ENCODE measurements at regions not wholly inside any gene's neighbourhood (a gene's known extent, or its start where the extent isn't known, plus 50 kb on each side); places are given as distances from the start of the nearest gene placed in this dataset.
"Not testable (repeated sequence)": the region's sequence is repeated elsewhere in the genome, so short reads cannot be mapped to it uniquely, and the experiment has no call there.

DNA sequence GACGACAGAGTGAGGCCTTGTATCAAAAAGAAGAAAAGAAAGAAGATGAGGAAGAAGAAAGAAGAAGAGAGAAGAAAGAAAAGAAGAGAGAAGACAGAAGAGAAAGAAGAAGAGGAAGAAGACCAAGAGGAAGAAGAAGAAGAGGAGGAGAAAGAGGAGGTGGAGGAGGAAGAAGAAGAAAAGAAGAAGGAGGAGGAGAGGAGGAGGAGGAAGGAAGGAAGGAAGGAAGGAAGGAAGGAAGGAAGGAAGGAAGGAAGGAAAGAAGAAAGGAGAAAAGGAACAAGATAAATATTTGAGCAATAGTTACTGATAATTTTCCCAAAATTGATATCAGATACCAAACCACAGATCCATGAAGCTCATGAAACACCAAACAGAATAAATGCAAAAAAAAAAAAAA lies 169.7 kb upstream of the TMEM45B start:
- Histone ChIP-seq H3K36me3 (replicated peaks; ENCODE audit: insufficient read depth, low read depth) (no peaks in the 10 kb centered on the region), H3K27me3 (no peaks in the 10 kb centered on the region), H3K4me3 (no peak overlapping the region), H4K20me1 (ENCODE audit: insufficient read depth, poor library complexity, severe bottlenecking) (no peaks in the 10 kb centered on the region), H2AFZ (no peak overlapping the region), H3K4me2 (no peak overlapping the region), H3K9me2 (replicated peaks; ENCODE audit: insufficient read depth) (no peaks in the 10 kb centered on the region), H3K79me2 (no peaks in the 10 kb centered on the region), H3K9me3 (ENCODE audit: low read depth) (no peaks in the 10 kb centered on the region), H3K4me1 (ENCODE audit: insufficient read depth) (no peaks in the 10 kb centered on the region), H3K27ac (no peak overlapping the region)
- DNase-seq (ENCODE audit: low spot score): no peak
- 84% methylated on average over 1 of the region's 1 CpG for WGBS (ENCODE audit: low lambda C conversion rate, missing lambda C conversion rate)
- TF ChIP-seq EZH2phosphoT487 (IDR thresholded peaks at IDR 0.05; ENCODE audit: low read depth, severe bottlenecking, unreplicated experiment) (no peak), EZH2 (IDR thresholded peaks at IDR 0.05; ENCODE audit: borderline replicate concordance) (no peak)
- TF ChIP-seq, protein P1, sequence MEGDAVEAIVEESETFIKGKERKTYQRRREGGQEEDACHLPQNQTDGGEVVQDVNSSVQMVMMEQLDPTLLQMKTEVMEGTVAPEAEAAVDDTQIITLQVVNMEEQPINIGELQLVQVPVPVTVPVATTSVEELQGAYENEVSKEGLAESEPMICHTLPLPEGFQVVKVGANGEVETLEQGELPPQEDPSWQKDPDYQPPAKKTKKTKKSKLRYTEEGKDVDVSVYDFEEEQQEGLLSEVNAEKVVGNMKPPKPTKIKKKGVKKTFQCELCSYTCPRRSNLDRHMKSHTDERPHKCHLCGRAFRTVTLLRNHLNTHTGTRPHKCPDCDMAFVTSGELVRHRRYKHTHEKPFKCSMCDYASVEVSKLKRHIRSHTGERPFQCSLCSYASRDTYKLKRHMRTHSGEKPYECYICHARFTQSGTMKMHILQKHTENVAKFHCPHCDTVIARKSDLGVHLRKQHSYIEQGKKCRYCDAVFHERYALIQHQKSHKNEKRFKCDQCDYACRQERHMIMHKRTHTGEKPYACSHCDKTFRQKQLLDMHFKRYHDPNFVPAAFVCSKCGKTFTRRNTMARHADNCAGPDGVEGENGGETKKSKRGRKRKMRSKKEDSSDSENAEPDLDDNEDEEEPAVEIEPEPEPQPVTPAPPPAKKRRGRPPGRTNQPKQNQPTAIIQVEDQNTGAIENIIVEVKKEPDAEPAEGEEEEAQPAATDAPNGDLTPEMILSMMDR (IDR thresholded peaks at IDR 0.05; ENCODE audit: poor library complexity): no peak

DNA sequence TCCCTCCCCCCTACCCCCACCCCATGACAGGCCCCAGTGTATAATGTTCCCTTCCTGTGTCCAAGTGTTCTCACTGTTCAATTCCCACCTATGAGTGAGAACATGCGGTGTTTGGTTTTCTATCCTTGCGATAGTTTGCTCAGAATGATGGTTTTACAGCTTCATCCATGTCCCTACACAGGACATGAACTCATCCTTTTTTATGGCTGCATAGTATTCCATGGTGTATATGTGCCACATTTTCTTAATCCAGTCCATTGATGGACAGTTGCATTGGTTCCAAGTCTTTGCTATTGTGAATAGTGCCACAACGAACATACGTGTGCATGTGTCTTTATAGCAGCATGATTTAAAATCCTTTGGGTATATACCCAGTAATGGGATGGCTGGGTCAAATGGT lies 165.6 kb upstream of the TMEM45B start:
- H4K20me1 ChIP-seq (ENCODE audit: insufficient read depth, poor library complexity, severe bottlenecking); H3K9me2 ChIP-seq (replicated peaks; ENCODE audit: insufficient read depth); H3K4me2 ChIP-seq; H3K4me1 ChIP-seq (ENCODE audit: insufficient read depth); H3K36me3 ChIP-seq (replicated peaks; ENCODE audit: insufficient read depth, low read depth); H3K4me3 ChIP-seq; DNase-seq (ENCODE audit: low spot score); H3K9me3 ChIP-seq (ENCODE audit: low read depth); H3K27ac ChIP-seq; H3K79me2 ChIP-seq; H3K27me3 ChIP-seq; H2AFZ ChIP-seq: not testable (repeated sequence)
- 97% methylated on average over 4 of the region's 4 CpGs for WGBS (ENCODE audit: low lambda C conversion rate, missing lambda C conversion rate)

DNA sequence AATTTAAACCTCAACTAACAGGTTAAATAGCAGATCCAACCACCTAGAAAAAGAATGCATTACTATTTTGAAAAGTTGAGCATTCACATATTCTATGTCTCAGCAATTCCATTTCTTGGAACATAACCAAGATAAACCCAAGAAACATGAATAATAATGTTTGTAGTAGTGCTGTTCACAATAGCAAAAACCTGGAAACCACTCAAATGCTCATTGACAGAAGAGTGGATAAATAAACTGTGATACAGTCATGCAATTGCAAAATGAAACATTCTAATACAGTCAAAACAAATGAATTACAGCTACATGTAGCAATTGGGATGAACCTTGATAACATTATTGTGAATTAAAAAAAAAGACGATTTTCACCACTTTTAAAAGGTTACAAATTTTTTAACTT lies 162.8 kb upstream of the TMEM45B start:
- DNase-seq (ENCODE audit: low spot score): no peak
- no peak overlapping the region for H3K4me3 ChIP-seq
- peaks cover 9% of the 10 kb centered on the region for H3K9me3 ChIP-seq (ENCODE audit: low read depth)
- H2AFZ ChIP-seq: no peak overlapping the region
- H3K79me2 ChIP-seq: no peaks in the 10 kb centered on the region
- no peaks in the 10 kb centered on the region for H4K20me1 ChIP-seq (ENCODE audit: insufficient read depth, poor library complexity, severe bottlenecking)
- TF ChIP-seq EZH2 (IDR thresholded peaks at IDR 0.05; ENCODE audit: borderline replicate concordance): no peak
- TF ChIP-seq EZH2phosphoT487 (IDR thresholded peaks at IDR 0.05; ENCODE audit: low read depth, severe bottlenecking, unreplicated experiment): no peak
- TF ChIP-seq, protein P1 (IDR thresholded peaks at IDR 0.05; ENCODE audit: poor library complexity): no peak
- H3K9me2 ChIP-seq (replicated peaks; ENCODE audit: insufficient read depth): no peaks in the 10 kb centered on the region
- no peak overlapping the region for H3K27ac ChIP-seq
- H3K4me1 ChIP-seq (ENCODE audit: insufficient read depth): no peaks in the 10 kb centered on the region
- H3K4me2 ChIP-seq: no peak overlapping the region
- no peaks in the 10 kb centered on the region for H3K27me3 ChIP-seq
- H3K36me3 ChIP-seq (replicated peaks; ENCODE audit: insufficient read depth, low read depth): no peaks in the 10 kb centered on the region
- 87% methylated on average over 1 of the region's 1 CpG for WGBS (ENCODE audit: low lambda C conversion rate, missing lambda C conversion rate)

DNA sequence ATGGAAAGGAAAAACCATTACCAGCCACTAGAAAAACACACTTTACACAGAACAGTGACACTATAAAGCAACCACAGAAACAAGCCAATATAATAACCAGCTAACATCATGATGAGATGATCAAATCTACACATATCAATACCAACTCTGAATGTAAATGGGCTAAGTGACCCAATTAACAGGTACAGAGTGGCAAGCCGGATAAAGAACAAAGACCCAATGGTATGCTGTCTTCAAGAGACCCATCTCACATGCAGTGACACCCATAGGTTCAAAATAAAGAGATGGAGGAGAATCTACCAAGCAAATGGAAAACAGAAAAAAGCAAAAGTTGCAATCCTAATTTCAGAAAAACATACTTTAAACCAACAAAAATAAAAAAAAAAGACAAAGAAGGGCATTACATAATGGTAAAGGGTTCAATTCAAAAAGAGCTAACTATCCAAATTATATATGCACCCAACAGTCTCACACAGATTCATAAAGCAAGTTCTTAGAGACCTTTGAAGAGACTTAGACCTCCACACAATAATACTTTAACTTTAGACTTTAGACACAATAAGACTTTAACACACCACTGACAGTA lies 160.3 kb upstream of the TMEM45B start:
- Histone ChIP-seq H3K79me2 (no peaks in the 10 kb centered on the region), H3K9me2 (replicated peaks; ENCODE audit: insufficient read depth) (no peaks in the 10 kb centered on the region), H2AFZ (no peak overlapping the region), H3K36me3 (replicated peaks; ENCODE audit: insufficient read depth, low read depth) (no peaks in the 10 kb centered on the region), H3K9me3 (ENCODE audit: low read depth) (peaks cover 9% of the 10 kb centered on the region), H3K27ac (no peak overlapping the region), H3K4me3 (no peak overlapping the region), H4K20me1 (ENCODE audit: insufficient read depth, poor library complexity, severe bottlenecking) (no peaks in the 10 kb centered on the region), H3K4me1 (ENCODE audit: insufficient read depth) (no peaks in the 10 kb centered on the region), H3K4me2 (no peak overlapping the region), H3K27me3 (no peaks in the 10 kb centered on the region)
- TF ChIP-seq EZH2phosphoT487 (IDR thresholded peaks at IDR 0.05; ENCODE audit: low read depth, severe bottlenecking, unreplicated experiment) (no peak), EZH2 (IDR thresholded peaks at IDR 0.05; ENCODE audit: borderline replicate concordance) (no peak)
- TF ChIP-seq, protein P1 (IDR thresholded peaks at IDR 0.05; ENCODE audit: poor library complexity): no peak
- WGBS (ENCODE audit: low lambda C conversion rate, missing lambda C conversion rate): 50% methylated on average over 1 of the region's 1 CpG
- DNase-seq (ENCODE audit: low spot score): no peak

Measured in hepatocyte (in vitro differentiated cells).